Activated CD4-positive, alpha-beta T cell treated with anti-CD3 and anti-CD28 coated beads for 36 hours (primary cell): ENCODE measurements at regions not wholly inside any gene's neighbourhood (a gene's known extent, or its start where the extent isn't known, plus 50 kb on each side); places are given as distances from the start of the nearest gene placed in this dataset.

ENCODE experiments used
- ATAC-seq: fragments of 200-7000 bp; cut with Tn5 transposase; one replicate; pipeline ENCODE4 v1.10.0; 2021; ENCODE audit warnings: mild to moderate bottlenecking, moderate library complexity
- CTCF ChIA-PET: fragments of 350-600 bp; sonication (Branson Sonifier 250); formaldehyde crosslinking; loops from one replicate; lab custom pipeline; 2021; ENCODE audit warnings: antibody characterized with exemption; lab: Charles Lee
- POLR2A ChIA-PET: fragments of 350-600 bp; sonication (Branson Sonifier 250); formaldehyde crosslinking; loops from one replicate; lab custom pipeline; 2021; ENCODE audit warnings: antibody characterized with exemption, inconsistent platforms; lab: Charles Lee
- DNase-seq: peaks from one replicate; pipeline ENCODE4 v3.0.0-alpha.2; 2020
- H3K27ac Mint-ChIP-seq: one replicate; pipeline ENCODE4 v1.8.0; 2021; ENCODE audit warnings: mixed read lengths
- H3K27me3 Mint-ChIP-seq: one replicate; pipeline ENCODE4 v1.8.0; 2021; ENCODE audit warnings: mixed read lengths
- H3K36me3 Mint-ChIP-seq: one replicate; pipeline ENCODE4 v1.8.0; 2021; ENCODE audit warnings: low read depth, mixed read lengths
- H3K4me1 Mint-ChIP-seq: one replicate; pipeline ENCODE4 v1.8.0; 2021; ENCODE audit warnings: mixed read lengths
- H3K4me3 Mint-ChIP-seq: one replicate; pipeline ENCODE4 v1.8.0; 2021; ENCODE audit warnings: mild to moderate bottlenecking, moderate library complexity, mixed read lengths
- H3K9me3 Mint-ChIP-seq: one replicate; pipeline ENCODE4 v1.8.0; 2021; ENCODE audit warnings: low read depth, mixed read lengths
- intact Hi-C, 2 experiments: fragments of 100-400 bp; cut with DNase I in 1 of 2; cut with micrococcal nuclease in 1 of 2; formaldehyde crosslinking; loops; one replicate each; pipeline versions ENCODE4 v1.14.2 to v1.15.1; 2022 to 2024; cut with DNase I, micrococcal nuclease

- DNase-seq = no peak
- ChIA-PET POLR2A (no interaction called here), CTCF (no interaction called here)
- intact Hi-C loops = no loop called here
- Mint-ChIP-seq H3K27me3 (no peaks in the 10 kb centered on the region), H3K27ac (no peak overlapping the region), H3K4me1 (no peaks in the 10 kb centered on the region), H3K9me3 (peaks cover 9% of the 10 kb centered on the region), H3K4me3 (no peak overlapping the region), H3K36me3 (no peaks in the 10 kb centered on the region)
- ATAC-seq = no peak
Measured at GRCh38 chr4:161222889-161223288, 940.9 kb downstream of the FSTL5 start.

- Mint-ChIP-seq H3K4me1 (no peaks in the 10 kb centered on the region), H3K27me3 (no peaks in the 10 kb centered on the region), H3K9me3 (peaks cover 9% of the 10 kb centered on the region), H3K36me3 (no peaks in the 10 kb centered on the region), H3K4me3 (no peak overlapping the region), H3K27ac (no peak overlapping the region)
- DNase-seq = no peak
- intact Hi-C loops = no loop called here
- ATAC-seq = no peak
- CTCF ChIA-PET = no interaction called here
- POLR2A ChIA-PET = no interaction called here
Measured at GRCh38 chr4:161208564-161208963, 955.2 kb downstream of the FSTL5 start.

- no peak overlapping the region for H3K27ac Mint-ChIP-seq
- DNase-seq (no peak), ATAC-seq (no peak)
- no peaks in the 10 kb centered on the region for H3K27me3 Mint-ChIP-seq
- no peaks in the 10 kb centered on the region for H3K36me3 Mint-ChIP-seq
- H3K4me3 Mint-ChIP-seq = no peak overlapping the region
- intact Hi-C loops = no loop called here
- CTCF ChIA-PET = no interaction called here
- POLR2A ChIA-PET = no interaction called here
- H3K9me3 Mint-ChIP-seq = peaks cover 2% of the 10 kb centered on the region
- H3K4me1 Mint-ChIP-seq = no peaks in the 10 kb centered on the region
Measured at GRCh38 chr4:161206528-161207080, 957.2 kb downstream of the FSTL5 start.

GRCh38 chr4:161203865-161204264 lies 959.9 kb downstream of the FSTL5 start:
- ATAC-seq (no peak), DNase-seq (no peak)
- no peaks in the 10 kb centered on the region for H3K27me3 Mint-ChIP-seq
- intact Hi-C loops = no loop called here
- no peaks in the 10 kb centered on the region for H3K4me1 Mint-ChIP-seq
- POLR2A ChIA-PET = no interaction called here
- no peaks in the 10 kb centered on the region for H3K36me3 Mint-ChIP-seq
- H3K27ac Mint-ChIP-seq = no peak overlapping the region
- H3K4me3 Mint-ChIP-seq = no peak overlapping the region
- H3K9me3 Mint-ChIP-seq = no peaks in the 10 kb centered on the region
- CTCF ChIA-PET = no interaction called here

GRCh38 chr4:161197912-161198311 lies 965.9 kb downstream of the FSTL5 start:
- H3K27me3 Mint-ChIP-seq = no peaks in the 10 kb centered on the region
- ATAC-seq (no peak), DNase-seq (no peak)
- H3K4me3 Mint-ChIP-seq = no peak overlapping the region
- ChIA-PET CTCF (no interaction called here), POLR2A (no interaction called here)
- no peak overlapping the region for H3K27ac Mint-ChIP-seq
- intact Hi-C loops = no loop called here
- no peaks in the 10 kb centered on the region for H3K36me3 Mint-ChIP-seq
- no peaks in the 10 kb centered on the region for H3K4me1 Mint-ChIP-seq
- H3K9me3 Mint-ChIP-seq = peaks cover 5% of the 10 kb centered on the region

GRCh38 chr4:161197474-161197873 lies 966.3 kb downstream of the FSTL5 start:
- no peaks in the 10 kb centered on the region for H3K36me3 Mint-ChIP-seq
- ATAC-seq = no peak
- no peaks in the 10 kb centered on the region for H3K27me3 Mint-ChIP-seq
- H3K27ac Mint-ChIP-seq = no peak overlapping the region
- H3K9me3 Mint-ChIP-seq = peaks cover 5% of the 10 kb centered on the region
- no peak for DNase-seq
- H3K4me3 Mint-ChIP-seq = no peak overlapping the region
- POLR2A ChIA-PET = no interaction called here
- CTCF ChIA-PET = no interaction called here
- H3K4me1 Mint-ChIP-seq = no peaks in the 10 kb centered on the region
- intact Hi-C loops = no loop called here

GRCh38 chr4:161189286-161190134 lies 974.3 kb downstream of the FSTL5 start:
- ChIA-PET POLR2A (no interaction called here), CTCF (interaction anchor here (0.5 kb wide), 1 partner anchor 241 kb away, joined by 3 read pairs; no protein-coding TSS in a partner anchor)
- Mint-ChIP-seq H3K4me3 (no peak overlapping the region), H3K4me1 (no peaks in the 10 kb centered on the region), H3K27me3 (no peaks in the 10 kb centered on the region), H3K36me3 (no peaks in the 10 kb centered on the region), H3K9me3 (peaks cover 3% of the 10 kb centered on the region), H3K27ac (no peak overlapping the region)
- intact Hi-C loops = no loop called here
- ATAC-seq = no peak
- no peak for DNase-seq

- ATAC-seq (no peak), DNase-seq (no peak)
- no peaks in the 10 kb centered on the region for H3K27me3 Mint-ChIP-seq
- H3K36me3 Mint-ChIP-seq = no peaks in the 10 kb centered on the region
- peaks cover 1% of the 10 kb centered on the region for H3K9me3 Mint-ChIP-seq
- POLR2A ChIA-PET = no interaction called here
- no peaks in the 10 kb centered on the region for H3K4me1 Mint-ChIP-seq
- CTCF ChIA-PET = interaction anchor here (0.5 kb wide), 1 partner anchor 240 kb away, joined by 3 read pairs; no protein-coding TSS in a partner anchor
- no peak overlapping the region for H3K4me3 Mint-ChIP-seq
- no peak overlapping the region for H3K27ac Mint-ChIP-seq
- intact Hi-C loops = no loop called here
Measured at GRCh38 chr4:161188578-161188977, 975.2 kb downstream of the FSTL5 start.

- no peaks in the 10 kb centered on the region for H3K27me3 Mint-ChIP-seq
- H3K36me3 Mint-ChIP-seq = no peaks in the 10 kb centered on the region
- H3K4me1 Mint-ChIP-seq = no peaks in the 10 kb centered on the region
- DNase-seq = no peak
- H3K4me3 Mint-ChIP-seq = no peak overlapping the region
- ChIA-PET POLR2A (no interaction called here), CTCF (no interaction called here)
- no peak overlapping the region for H3K27ac Mint-ChIP-seq
- ATAC-seq = no peak
- peaks cover 3% of the 10 kb centered on the region for H3K9me3 Mint-ChIP-seq
- intact Hi-C loops = no loop called here
Measured at GRCh38 chr4:161187569-161187968, 976.2 kb downstream of the FSTL5 start.

GRCh38 chr4:161186750-161187149 lies 977.0 kb downstream of the FSTL5 start:
- no peak for DNase-seq

GRCh38 chr4:161186012-161186411 lies 977.8 kb downstream of the FSTL5 start:
- intact Hi-C loops = no loop called here
- no peak for DNase-seq
- H3K4me1 Mint-ChIP-seq = no peaks in the 10 kb centered on the region
- H3K27ac Mint-ChIP-seq = no peak overlapping the region
- H3K36me3 Mint-ChIP-seq = no peaks in the 10 kb centered on the region
- ChIA-PET POLR2A (no interaction called here), CTCF (no interaction called here)
- no peak for ATAC-seq
- H3K9me3 Mint-ChIP-seq = peaks cover 3% of the 10 kb centered on the region
- no peak overlapping the region for H3K4me3 Mint-ChIP-seq
- no peaks in the 10 kb centered on the region for H3K27me3 Mint-ChIP-seq

More at GRCh38 chr4:161186750-161187149, 977.0 kb downstream of the FSTL5 start:
- CTCF ChIA-PET = no interaction called here
- intact Hi-C loops = no loop called here
- Mint-ChIP-seq H3K9me3 (peaks cover 3% of the 10 kb centered on the region), H3K36me3 (no peaks in the 10 kb centered on the region), H3K27me3 (no peaks in the 10 kb centered on the region), H3K4me3 (no peak overlapping the region), H3K27ac (no peak overlapping the region), H3K4me1 (no peaks in the 10 kb centered on the region)
- ATAC-seq = no peak
- POLR2A ChIA-PET = no interaction called here

GRCh38 chr4:161183729-161184128 lies 980.1 kb downstream of the FSTL5 start:
- Mint-ChIP-seq H3K36me3 (no peaks in the 10 kb centered on the region), H3K4me3 (no peak overlapping the region), H3K4me1 (no peaks in the 10 kb centered on the region), H3K9me3 (peaks cover 4% of the 10 kb centered on the region), H3K27ac (no peak overlapping the region), H3K27me3 (no peaks in the 10 kb centered on the region)
- ATAC-seq = no peak
- ChIA-PET POLR2A (no interaction called here), CTCF (interaction anchor here (0.9 kb wide), 1 partner anchor 13 kb away, joined by 3 read pairs; no protein-coding TSS in a partner anchor)
- no peak for DNase-seq
- intact Hi-C loops = no loop called here
